ENCODE measurements at regions not wholly inside any gene's neighbourhood (a gene's known extent, or its start where the extent isn't known, plus 50 kb on each side); places are given as distances from the start of the nearest gene placed in this dataset.

GRCh38 chr22:47586038-47586437 is 823.6 kb downstream of the TBC1D22A start:
- TF ChIP-seq CTCF (IDR thresholded peaks at IDR 0.05; ENCODE audit: insufficient read depth, low read length, severe bottlenecking): no peak
- FAIRE-seq (no peak), DNase-seq (ENCODE audit: low read depth) (peak; percentile 1)

GRCh38 chr22:47583959-47584562 is 821.6 kb downstream of the TBC1D22A start:
- TF ChIP-seq CTCF (IDR thresholded peaks at IDR 0.05; ENCODE audit: insufficient read depth, low read length, severe bottlenecking): no peak
- no peak for FAIRE-seq
- Histone ChIP-seq H3K36me3 (ENCODE audit: control insufficient read depth, insufficient read depth, low read length) (no peaks in the 10 kb centered on the region), H3K27me3 (ENCODE audit: control insufficient read depth, insufficient read depth, low read length) (no peaks in the 10 kb centered on the region), H3K4me3 (ENCODE audit: low read depth, low read length) (no peak overlapping the region)
- DNase-seq (ENCODE audit: low read depth): no peak

More at GRCh38 chr22:47586038-47586437, 823.6 kb downstream of the TBC1D22A start:
- Histone ChIP-seq H3K36me3 (ENCODE audit: control insufficient read depth, insufficient read depth, low read length) (no peaks in the 10 kb centered on the region), H3K4me3 (ENCODE audit: low read depth, low read length) (no peak overlapping the region), H3K27me3 (ENCODE audit: control insufficient read depth, insufficient read depth, low read length) (no peaks in the 10 kb centered on the region)

DNA sequence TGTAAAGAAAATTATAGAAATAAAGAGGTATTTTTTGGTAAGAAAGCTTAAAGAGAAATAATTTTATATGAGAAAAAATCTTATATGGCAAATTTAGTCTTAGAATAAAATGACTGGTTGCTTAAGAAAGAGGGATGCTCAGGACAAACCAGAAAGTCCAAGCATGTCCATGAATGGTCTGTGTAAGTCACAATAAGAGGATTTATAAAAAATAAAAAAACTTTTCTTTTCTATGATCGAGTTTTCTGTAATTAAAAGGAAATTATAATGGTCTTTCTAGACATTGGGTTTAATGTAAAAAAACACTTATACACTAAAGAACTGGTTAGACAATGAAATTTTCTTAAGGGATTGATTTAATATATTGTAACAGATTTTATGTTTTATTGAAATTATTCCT is 819.6 kb downstream of the TBC1D22A start:
- Histone ChIP-seq H3K27me3 (ENCODE audit: control insufficient read depth, insufficient read depth, low read length) (no peaks in the 10 kb centered on the region), H3K36me3 (ENCODE audit: control insufficient read depth, insufficient read depth, low read length) (no peaks in the 10 kb centered on the region), H3K4me3 (ENCODE audit: low read depth, low read length) (no peak overlapping the region)
- DNase-seq (ENCODE audit: low read depth) (no peak), FAIRE-seq (no peak)
- no peak for TF ChIP-seq CTCF (IDR thresholded peaks at IDR 0.05; ENCODE audit: insufficient read depth, low read length, severe bottlenecking)

GRCh38 chr22:47580121-47580520 is 817.7 kb downstream of the TBC1D22A start:
- no peak overlapping the region for H3K4me3 ChIP-seq (ENCODE audit: low read depth, low read length)
- DNase-seq (ENCODE audit: low read depth): no peak
- H3K27me3 ChIP-seq (ENCODE audit: control insufficient read depth, insufficient read depth, low read length): no peaks in the 10 kb centered on the region
- no peak for FAIRE-seq
- no peak for TF ChIP-seq CTCF (IDR thresholded peaks at IDR 0.05; ENCODE audit: insufficient read depth, low read length, severe bottlenecking)
- no peaks in the 10 kb centered on the region for H3K36me3 ChIP-seq (ENCODE audit: control insufficient read depth, insufficient read depth, low read length)

GRCh38 chr22:47576908-47577307 is 814.5 kb downstream of the TBC1D22A start:
- no peak overlapping the region for H3K4me3 ChIP-seq (ENCODE audit: low read depth, low read length)
- no peak for DNase-seq (ENCODE audit: low read depth)
- no peak for TF ChIP-seq CTCF (IDR thresholded peaks at IDR 0.05; ENCODE audit: insufficient read depth, low read length, severe bottlenecking)
- no peak for FAIRE-seq
- no peaks in the 10 kb centered on the region for H3K36me3 ChIP-seq (ENCODE audit: control insufficient read depth, insufficient read depth, low read length)
- no peaks in the 10 kb centered on the region for H3K27me3 ChIP-seq (ENCODE audit: control insufficient read depth, insufficient read depth, low read length)

DNA sequence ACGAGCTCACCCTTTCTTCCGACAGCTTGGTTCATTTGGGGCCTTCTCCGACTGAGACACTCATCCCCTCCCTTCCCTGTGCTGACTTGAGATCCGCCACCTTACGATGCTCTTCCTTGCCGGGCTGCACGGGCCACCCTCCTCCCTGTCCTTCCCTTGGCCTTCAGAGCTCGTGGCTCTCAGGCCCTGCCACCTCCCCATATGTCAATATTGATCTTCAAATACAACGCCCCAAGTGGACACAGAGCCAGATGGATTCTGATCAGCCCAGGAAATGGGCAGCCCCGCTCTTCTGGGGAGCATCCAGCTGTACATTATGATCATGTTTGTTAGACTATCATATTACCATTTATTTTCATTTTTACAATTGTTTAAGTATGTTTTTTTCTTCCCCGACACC is 812.8 kb downstream of the TBC1D22A start:
- FAIRE-seq: no peak
- Histone ChIP-seq H3K27me3 (ENCODE audit: control insufficient read depth, insufficient read depth, low read length) (no peaks in the 10 kb centered on the region), H3K4me3 (ENCODE audit: low read depth, low read length) (no peak overlapping the region), H3K36me3 (ENCODE audit: control insufficient read depth, insufficient read depth, low read length) (no peaks in the 10 kb centered on the region)
- no peak for TF ChIP-seq CTCF (IDR thresholded peaks at IDR 0.05; ENCODE audit: insufficient read depth, low read length, severe bottlenecking)
- DNase-seq (ENCODE audit: low read depth): no peak

Data from bronchial epithelial cell (primary cell).